Retinal pigment epithelial cell (primary cell): ENCODE measurements at regions not wholly inside any gene's neighbourhood (a gene's known extent, or its start where the extent isn't known, plus 50 kb on each side); places are given as distances from the start of the nearest gene placed in this dataset.

Experiments used
- DNase-seq: peaks from one replicate; pipeline ENCODE4 v3.0.0-alpha.2; 2010; ENCODE audit warnings: low read depth
- H3K4me3 ChIP-seq: 2 replicates; pipeline ENCODE4 v1.5.1; 2011; ENCODE audit warnings: mild to moderate bottlenecking, low read length, control low read depth, moderate library complexity
- CTCF ChIP-seq: conservative IDR thresholded peaks from 2 replicates; pipeline ENCODE4 v1.5.1; 2011; ENCODE audit warnings: low read depth, low read length, control low read depth, inconsistent platforms

GRCh38 chr6:9335431-9335830 lies 900.1 kb upstream of the SLC35B3 start:
- DNase-seq, result no peak
- TF ChIP-seq CTCF, result no peak
- peak overlapping the region; percentile 27 for H3K4me3 ChIP-seq

GRCh38 chr6:9334979-9335378 lies 899.6 kb upstream of the SLC35B3 start:
- DNase-seq, result peak; percentile 37
- no peak for TF ChIP-seq CTCF
- peak overlapping the region; percentile 27 for H3K4me3 ChIP-seq

GRCh38 chr6:9332241-9332780 lies 897.0 kb upstream of the SLC35B3 start:
- no peak for TF ChIP-seq CTCF

GRCh38 chr6:9316831-9317230 lies 881.5 kb upstream of the SLC35B3 start:
- no peak overlapping the region for H3K4me3 ChIP-seq
- DNase-seq, result no peak
- TF ChIP-seq CTCF, result no peak

More at GRCh38 chr6:9332241-9332780, 897.0 kb upstream of the SLC35B3 start:
- no peak for DNase-seq
- no peak overlapping the region for H3K4me3 ChIP-seq

GRCh38 chr6:9315966-9316650 lies 880.8 kb upstream of the SLC35B3 start:
- TF ChIP-seq CTCF, result no peak
- no peak overlapping the region for H3K4me3 ChIP-seq
- DNase-seq, result no peak

- no peak for DNase-seq
- no peak for TF ChIP-seq CTCF
Measured at GRCh38 chr6:9308284-9308683, 872.9 kb upstream of the SLC35B3 start.

GRCh38 chr6:9307786-9308185 lies 872.4 kb upstream of the SLC35B3 start:
- H3K4me3 ChIP-seq, result no peak overlapping the region
- TF ChIP-seq CTCF, result no peak
- DNase-seq, result no peak

More at GRCh38 chr6:9308284-9308683, 872.9 kb upstream of the SLC35B3 start:
- no peak overlapping the region for H3K4me3 ChIP-seq
